HFF-Myc (cell line): ENCODE measurements at regions not wholly inside any gene's neighbourhood (a gene's known extent, or its start where the extent isn't known, plus 50 kb on each side); places are given as distances from the start of the nearest gene placed in this dataset.
"Not testable (repeated sequence)": the region's sequence is repeated elsewhere in the genome, so short reads cannot be mapped to it uniquely, and the experiment has no call there.

ENCODE experiments used
- DNase-seq: peaks from one replicate; pipeline ENCODE4 v3.0.0-alpha.2; 2011; ENCODE audit warnings: low read depth; ENCODE audit errors: extremely low read depth
- H3K4me3 ChIP-seq: replicated peaks from 2 replicates; pipeline ENCODE4 v1.5.1; 2011; ENCODE audit warnings: low read depth, mild to moderate bottlenecking, control low read depth, low read length
- TF ChIP-seq, protein P1 (sequence below): IDR thresholded peaks from 2 replicates; pipeline ENCODE4 v1.5.1; 2012; ENCODE audit warnings: mild to moderate bottlenecking, low read depth, low read length, control low read depth; ENCODE audit errors: missing control alignments

DNA sequence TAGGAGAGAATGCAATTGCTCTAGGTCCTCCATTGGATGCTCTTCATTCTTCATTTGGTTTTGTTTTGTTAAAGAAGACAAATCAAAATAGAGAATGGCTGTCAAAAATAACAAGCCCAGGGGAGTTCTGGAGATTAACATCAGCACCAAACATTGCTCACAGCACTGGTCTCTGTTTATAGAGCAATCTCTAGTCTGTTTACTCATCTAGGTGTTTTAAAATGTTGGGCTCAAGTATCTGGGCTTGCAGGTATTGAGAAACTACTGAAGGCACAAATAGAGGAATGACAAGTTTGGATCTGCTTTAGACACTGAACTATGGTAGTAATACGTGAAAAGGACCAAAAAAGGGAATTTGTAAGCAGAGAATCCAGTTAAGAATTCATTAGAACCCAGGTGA, 77.0 kb upstream of the TMC1 start:
- H3K4me3 ChIP-seq = no peak overlapping the region
- no peak for DNase-seq
- TF ChIP-seq, protein P1, sequence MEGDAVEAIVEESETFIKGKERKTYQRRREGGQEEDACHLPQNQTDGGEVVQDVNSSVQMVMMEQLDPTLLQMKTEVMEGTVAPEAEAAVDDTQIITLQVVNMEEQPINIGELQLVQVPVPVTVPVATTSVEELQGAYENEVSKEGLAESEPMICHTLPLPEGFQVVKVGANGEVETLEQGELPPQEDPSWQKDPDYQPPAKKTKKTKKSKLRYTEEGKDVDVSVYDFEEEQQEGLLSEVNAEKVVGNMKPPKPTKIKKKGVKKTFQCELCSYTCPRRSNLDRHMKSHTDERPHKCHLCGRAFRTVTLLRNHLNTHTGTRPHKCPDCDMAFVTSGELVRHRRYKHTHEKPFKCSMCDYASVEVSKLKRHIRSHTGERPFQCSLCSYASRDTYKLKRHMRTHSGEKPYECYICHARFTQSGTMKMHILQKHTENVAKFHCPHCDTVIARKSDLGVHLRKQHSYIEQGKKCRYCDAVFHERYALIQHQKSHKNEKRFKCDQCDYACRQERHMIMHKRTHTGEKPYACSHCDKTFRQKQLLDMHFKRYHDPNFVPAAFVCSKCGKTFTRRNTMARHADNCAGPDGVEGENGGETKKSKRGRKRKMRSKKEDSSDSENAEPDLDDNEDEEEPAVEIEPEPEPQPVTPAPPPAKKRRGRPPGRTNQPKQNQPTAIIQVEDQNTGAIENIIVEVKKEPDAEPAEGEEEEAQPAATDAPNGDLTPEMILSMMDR = no peak

DNA sequence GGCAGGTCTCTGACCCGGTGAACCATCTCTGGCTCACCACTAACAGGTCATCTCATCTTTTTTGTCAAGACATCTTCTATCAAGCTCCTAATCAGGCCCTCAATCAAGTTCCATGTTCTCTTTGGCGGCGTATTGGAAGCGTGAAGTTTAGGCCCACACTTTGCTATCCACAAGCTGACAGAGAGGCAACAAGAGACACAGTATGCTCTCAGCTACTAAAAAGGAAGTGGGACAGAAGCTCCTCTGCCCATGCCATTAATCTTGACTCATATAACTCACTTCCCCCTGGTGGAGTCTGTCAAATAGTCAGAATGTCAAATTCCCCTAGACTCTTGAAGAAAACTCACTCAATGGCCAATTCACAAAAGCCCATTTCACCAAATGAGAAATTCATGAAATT, 77.6 kb upstream of the TMC1 start:
- no peak overlapping the region for H3K4me3 ChIP-seq
- TF ChIP-seq, protein P1 = no peak
- DNase-seq = no peak

DNA sequence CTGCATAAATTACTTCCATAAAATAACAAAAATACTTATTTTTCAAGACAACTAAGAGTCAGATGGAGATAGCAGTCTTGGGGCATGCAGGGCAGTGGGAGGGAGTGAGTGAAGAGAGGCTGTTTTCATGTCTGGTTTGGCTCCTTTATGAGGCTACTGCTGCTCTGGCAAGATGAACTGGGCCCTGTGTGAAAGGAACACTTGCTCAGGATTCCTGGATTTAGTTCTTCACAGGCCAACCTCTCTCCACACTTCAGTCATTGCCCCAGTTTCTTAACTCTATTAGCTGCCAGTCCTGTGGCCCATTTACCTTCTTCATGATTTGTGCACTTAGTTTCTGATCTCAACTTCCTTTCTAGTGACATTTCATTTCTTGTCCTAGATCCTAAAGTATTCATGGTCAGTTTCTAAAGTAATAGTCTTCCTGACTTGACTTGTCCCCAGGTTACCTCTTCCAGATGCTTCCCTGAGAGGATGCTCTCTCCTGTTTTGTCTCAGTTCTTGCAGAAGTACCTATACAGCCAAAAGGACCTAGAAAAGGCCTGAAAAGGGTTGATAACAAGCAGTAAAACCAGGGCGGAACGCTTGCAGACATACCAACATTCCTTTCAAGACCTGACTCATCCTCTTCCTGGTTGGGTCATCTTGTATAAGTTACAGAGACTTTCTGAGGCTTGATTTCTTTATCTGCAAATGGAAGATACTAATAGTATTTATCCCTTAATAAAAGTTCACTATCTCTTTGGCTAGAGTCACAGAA, 77.0 kb upstream of the ZFAND5 start:
- TF ChIP-seq, protein P1 = no peak
- peak; percentile 63 for DNase-seq
- no peak overlapping the region for H3K4me3 ChIP-seq

DNA sequence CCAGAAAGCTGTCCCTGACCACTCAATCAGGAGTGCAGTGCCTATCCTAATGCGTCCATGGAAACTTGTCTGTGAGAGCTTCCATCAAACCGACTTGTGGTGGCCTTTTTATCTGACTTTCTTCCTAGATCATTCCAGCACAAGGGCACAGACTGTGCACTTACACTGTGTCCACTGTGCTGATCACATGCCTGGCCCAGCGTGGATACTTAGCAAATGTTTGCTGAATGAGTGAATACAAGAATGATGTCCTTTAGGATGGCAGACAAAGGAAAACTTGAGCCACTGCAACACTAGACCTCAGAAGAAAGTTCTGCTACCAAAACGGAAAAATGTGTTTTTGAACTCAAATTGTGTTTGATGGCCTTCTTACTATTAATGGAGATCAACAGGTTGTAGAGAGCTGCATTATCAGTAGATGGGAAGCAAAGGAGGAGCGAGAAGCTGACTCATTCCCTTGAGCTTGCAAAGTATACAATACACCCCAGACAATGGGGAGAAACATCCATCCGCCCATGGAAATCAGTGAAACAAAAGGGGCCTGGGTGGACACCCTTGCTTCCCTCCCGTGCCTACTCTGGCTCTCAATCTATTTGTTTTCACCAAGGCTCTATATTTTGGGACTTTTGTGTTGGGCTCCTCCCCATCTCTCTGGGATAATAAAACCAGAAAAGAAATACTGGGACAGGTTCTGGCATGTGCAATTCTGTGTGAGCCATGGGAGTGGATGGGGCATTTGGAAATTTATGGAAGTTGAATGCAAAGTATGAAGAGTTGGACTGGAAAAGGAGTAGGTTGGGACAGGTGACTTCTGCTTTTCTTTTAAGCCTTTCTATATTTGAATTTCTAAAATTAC, 76.2 kb upstream of the ZFAND5 start:
- TF ChIP-seq, protein P1 = no peak
- H3K4me3 ChIP-seq = no peak overlapping the region
- DNase-seq = no peak

DNA sequence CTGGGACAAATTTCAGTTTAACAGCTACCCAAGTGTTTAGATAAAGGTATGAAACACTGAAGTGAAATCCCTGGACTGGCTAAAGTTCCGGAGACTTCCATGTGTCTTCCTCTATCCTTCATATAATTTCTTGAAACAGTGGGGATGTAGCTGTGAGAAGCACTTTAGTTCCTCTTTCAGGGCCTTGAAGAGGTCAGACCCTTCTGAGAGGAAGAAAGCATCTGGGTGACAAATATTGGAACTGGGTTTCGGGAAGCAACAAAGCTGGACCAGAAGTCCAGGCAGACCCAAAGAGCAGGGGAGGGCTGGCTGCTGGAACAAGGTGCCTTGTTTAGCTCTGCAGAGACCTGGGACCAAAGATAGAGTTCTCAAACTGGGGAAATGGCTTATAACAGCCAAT, 75.4 kb upstream of the ZFAND5 start:
- TF ChIP-seq, protein P1 = no peak
- H3K4me3 ChIP-seq = no peak overlapping the region
- DNase-seq = no peak

DNA sequence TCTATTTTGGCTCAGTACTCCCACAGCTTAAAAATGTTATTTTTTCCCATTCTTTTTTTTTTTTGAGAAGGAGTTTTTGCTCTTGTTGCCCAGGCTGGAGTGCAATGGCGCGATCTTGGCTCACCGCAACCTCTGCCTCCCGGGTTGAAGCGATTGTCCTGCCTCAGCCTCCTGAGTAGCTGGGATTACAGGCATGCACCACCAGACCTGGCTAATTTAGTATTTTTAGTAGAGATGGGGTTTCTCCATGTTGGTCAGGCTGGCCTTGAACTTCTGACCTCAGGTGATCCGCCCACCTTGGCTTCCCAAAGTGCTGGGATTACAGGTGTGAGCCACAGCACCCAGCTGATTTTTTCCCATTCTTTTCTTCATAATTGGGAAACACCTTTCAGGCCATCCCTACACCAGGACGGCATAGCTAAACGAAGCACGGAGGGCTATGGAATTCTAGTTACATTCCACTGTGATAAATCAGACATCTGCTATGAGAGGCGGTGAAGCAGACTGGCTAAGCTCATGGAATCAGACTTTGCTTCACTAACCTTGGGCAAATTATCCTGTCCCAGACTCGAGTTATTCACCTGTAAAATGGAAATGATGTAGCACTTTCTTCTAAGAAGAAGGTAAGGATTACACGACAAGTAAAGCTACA, 68.7 kb upstream of the ZFAND5 start:
- peak; percentile 24 for DNase-seq
- H3K4me3 ChIP-seq = not testable (repeated sequence)

DNA sequence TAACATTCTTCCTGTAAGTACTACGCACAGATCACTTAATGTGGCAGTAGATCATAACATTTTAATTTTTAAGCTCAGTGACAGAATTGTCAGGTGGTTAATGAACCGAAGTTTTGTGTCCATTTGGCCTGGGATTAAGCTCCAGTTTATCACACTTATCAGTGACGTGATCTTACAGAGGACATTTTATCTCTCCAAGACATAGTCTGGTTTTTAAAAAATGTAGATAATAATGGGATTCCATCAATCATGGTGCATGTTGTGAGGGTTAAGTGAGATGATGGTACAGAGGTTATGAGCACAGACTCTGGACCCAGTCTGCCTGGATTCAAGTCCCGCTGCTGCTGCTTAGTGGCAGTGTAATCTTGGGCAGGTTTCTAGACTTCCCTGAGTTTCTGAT, 66.0 kb upstream of the ZFAND5 start:
- no peak for DNase-seq
- TF ChIP-seq, protein P1 = no peak
- H3K4me3 ChIP-seq = no peak overlapping the region
